Spleen (tissue), 7 donors: ENCODE measurements at regions not wholly inside any gene's neighbourhood (a gene's known extent, or its start where the extent isn't known, plus 50 kb on each side); places are given as distances from the start of the nearest gene placed in this dataset.
"Not testable (repeated sequence)": the region's sequence is repeated elsewhere in the genome, so short reads cannot be mapped to it uniquely, and the experiment has no call there.

Experiments used
- CTCF ChIP-seq, 11 experiments: fragments of 200-600 bp in 7 of 11; fragments of 450-650 bp in 4 of 11; sonication (generic) in 4 of 11; IDR thresholded peaks in 8 of 11; conservative IDR thresholded peaks in 3 of 11; 1 replicate in 7 of 11; 2 replicates in 4 of 11; pipeline versions ENCODE4 v1.4.0 to v1.8.0; 2016 to 2021; ENCODE audit warnings: antibody characterized with exemption in 11 of 11, inconsistent platforms in 4 of 11, mild to moderate bottlenecking in 1 of 11
- POLR2A ChIP-seq, 3 donors: fragments of 450-650 bp; IDR thresholded peaks; one replicate each; pipeline ENCODE4 v1.5.1; 2017; ENCODE audit warnings: antibody characterized with exemption in 3 of 3, mild to moderate bottlenecking in 1 of 3
- POLR2AphosphoS5 ChIP-seq, 3 donors: sonication (generic); formaldehyde crosslinking; IDR thresholded peaks; one replicate each; pipeline ENCODE4 v1.5.1; 2017; ENCODE audit warnings: antibody characterized with exemption in 3 of 3
- donor health status: DM: no; HTN: no; CAD: no; lungs with moderate emphysema.
- donor health status: DM: no; HTN: no; CAD: no.
- donor health status: DM: no; HTN: no; CAD: no.

GRCh38 chr9:66049721-66050120 lies 312.8 kb downstream of the FOXD4L4 start:
- not testable (repeated sequence) for TF ChIP-seq CTCF (IDR thresholded peaks at IDR 0.05 in 8 of 11, conservative IDR thresholded peaks at IDR 0.05 in 3 of 11); POLR2A (IDR thresholded peaks at IDR 0.05); POLR2AphosphoS5 (IDR thresholded peaks at IDR 0.05)
